Muscle of leg (tissue), 3 donors: ENCODE measurements at regions not wholly inside any gene's neighbourhood (a gene's known extent, or its start where the extent isn't known, plus 50 kb on each side); places are given as distances from the start of the nearest gene placed in this dataset.

ENCODE experiments used
- DNase-seq: peaks from one replicate; pipeline ENCODE4 v3.0.0; 2013
- H3K27ac ChIP-seq: one replicate; pipeline ENCODE4 v1.5.1; 2013; ENCODE audit warnings: mild to moderate bottlenecking, low read length, control low read depth
- H3K27me3 ChIP-seq: one replicate; pipeline ENCODE4 v1.6.1; 2013; ENCODE audit warnings: low read length; ENCODE audit not compliant: control insufficient read depth, insufficient read depth
- H3K36me3 ChIP-seq: one replicate; pipeline ENCODE4 v1.6.1; 2013; ENCODE audit warnings: low read length; ENCODE audit not compliant: control insufficient read depth, insufficient read depth
- H3K4me1 ChIP-seq: one replicate; pipeline ENCODE4 v1.6.1; 2013; ENCODE audit warnings: low read length; ENCODE audit not compliant: control insufficient read depth, insufficient read depth
- H3K4me3 ChIP-seq: one replicate; pipeline ENCODE4 v1.5.1; 2013; ENCODE audit warnings: low read length, control low read depth
- H3K9me3 ChIP-seq: replicated peaks from 2 replicates; pipeline ENCODE4 v1.6.1; 2013; ENCODE audit warnings: low read depth, low read length; ENCODE audit not compliant: control insufficient read depth
- WGBS: methylation state at CpG from one replicate; pipeline ENCODE4 v1.1.5; 2013; ENCODE audit warnings: missing lambda C conversion rate; ENCODE audit not compliant: insufficient coverage; 5-methylcytosine and 5-hydroxymethylcytosine counted together

DNA sequence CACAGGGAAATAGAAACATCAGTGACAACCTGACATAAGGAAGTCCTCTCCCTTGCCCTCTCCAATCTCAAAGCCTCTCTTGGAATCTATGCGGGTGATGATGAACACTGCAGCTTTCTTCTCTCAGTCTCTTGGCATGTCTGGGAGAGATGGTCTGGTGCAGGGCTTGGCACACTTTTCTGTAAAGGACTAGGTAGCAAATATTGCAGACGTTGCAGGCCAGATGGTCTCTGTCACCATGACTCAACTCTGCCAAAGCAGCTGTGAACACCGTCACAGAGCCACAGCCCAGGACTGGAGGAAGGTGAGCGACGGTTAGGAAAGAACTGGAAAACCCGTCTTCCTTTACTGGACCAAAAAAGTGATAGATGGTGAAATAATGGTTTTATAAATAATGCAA is 591.0 kb upstream of the TMEM132C start:
- Histone ChIP-seq H3K4me3 (no peak overlapping the region), H3K27ac (no peak overlapping the region), H3K36me3 (no peaks in the 10 kb centered on the region), H3K4me1 (no peaks in the 10 kb centered on the region), H3K27me3 (no peaks in the 10 kb centered on the region), H3K9me3 (no peaks in the 10 kb centered on the region)
- DNase-seq: no peak
- WGBS: 67% methylated on average over 1 of the region's 6 CpGs

DNA sequence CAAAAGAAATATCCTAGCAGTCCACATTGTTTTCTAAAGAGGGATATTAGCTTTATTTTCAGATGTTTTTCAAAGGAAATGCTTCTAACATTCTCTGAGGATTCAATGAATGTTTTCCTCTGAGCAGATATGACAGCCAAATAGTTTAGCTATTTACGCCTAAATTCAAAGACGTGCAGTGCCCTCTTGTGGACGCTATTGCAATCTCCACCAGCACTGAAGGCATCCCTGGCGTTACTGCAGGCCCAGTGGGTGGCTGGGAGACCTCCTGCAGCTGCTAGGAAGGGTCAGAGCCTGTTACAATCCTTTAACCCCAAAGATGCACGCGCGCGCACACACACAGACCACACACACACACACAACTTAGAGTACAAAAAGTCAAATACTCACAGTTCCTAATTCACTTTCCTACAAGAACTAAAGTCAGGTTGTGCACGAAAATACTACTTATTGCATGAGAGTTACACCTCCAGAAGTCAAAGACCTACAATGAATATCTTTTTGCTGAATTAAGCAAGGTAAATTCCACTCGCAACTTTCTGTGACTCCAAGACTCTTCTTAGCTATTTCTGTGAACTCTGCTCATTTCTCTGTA is 589.3 kb upstream of the TMEM132C start:
- no peaks in the 10 kb centered on the region for H3K9me3 ChIP-seq
- H3K27me3 ChIP-seq: no peaks in the 10 kb centered on the region
- no peaks in the 10 kb centered on the region for H3K4me1 ChIP-seq
- H3K4me3 ChIP-seq: no peak overlapping the region
- peak; percentile 88 for DNase-seq
- no peaks in the 10 kb centered on the region for H3K36me3 ChIP-seq
- no peak overlapping the region for H3K27ac ChIP-seq
- 0% methylated on average over 3 of the region's 10 CpGs for WGBS

DNA sequence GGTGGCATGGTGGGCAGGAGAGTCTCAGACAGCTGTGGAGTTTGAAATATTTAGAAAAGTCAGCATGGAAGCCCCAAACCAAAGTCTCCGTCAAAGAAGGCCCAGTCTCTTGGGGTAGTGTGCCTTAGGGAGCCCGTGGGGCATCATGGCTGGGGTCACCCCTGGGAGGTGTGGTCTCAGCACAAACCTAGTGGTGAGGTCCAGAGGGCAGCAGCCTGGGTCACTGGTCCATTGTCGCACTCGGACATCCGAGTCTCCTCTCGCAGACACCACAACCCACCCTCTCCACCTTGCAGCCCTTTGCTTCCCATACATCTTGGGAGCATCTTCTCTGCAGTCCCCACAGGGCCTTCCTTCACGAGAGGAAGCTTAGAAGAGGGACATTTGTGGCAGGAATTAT is 588.0 kb upstream of the TMEM132C start:
- no peaks in the 10 kb centered on the region for H3K36me3 ChIP-seq
- no peak for DNase-seq
- H3K27ac ChIP-seq: no peak overlapping the region
- 87% methylated on average over 2 of the region's 7 CpGs for whole genome bisulfite sequencing
- H3K27me3 ChIP-seq: no peaks in the 10 kb centered on the region
- H3K4me1 ChIP-seq: no peaks in the 10 kb centered on the region
- H3K9me3 ChIP-seq: no peaks in the 10 kb centered on the region
- no peak overlapping the region for H3K4me3 ChIP-seq

GRCh38 chr12:127680516-127680915 is 586.5 kb upstream of the TMEM132C start:
- 92% methylated on average over 2 of the region's 6 CpGs for WGBS
- H3K27me3 ChIP-seq: no peaks in the 10 kb centered on the region
- no peak for DNase-seq
- H3K27ac ChIP-seq: no peak overlapping the region
- H3K9me3 ChIP-seq: no peaks in the 10 kb centered on the region
- H3K4me3 ChIP-seq: no peak overlapping the region
- no peaks in the 10 kb centered on the region for H3K36me3 ChIP-seq
- peaks cover 1% of the 10 kb centered on the region for H3K4me1 ChIP-seq

DNA sequence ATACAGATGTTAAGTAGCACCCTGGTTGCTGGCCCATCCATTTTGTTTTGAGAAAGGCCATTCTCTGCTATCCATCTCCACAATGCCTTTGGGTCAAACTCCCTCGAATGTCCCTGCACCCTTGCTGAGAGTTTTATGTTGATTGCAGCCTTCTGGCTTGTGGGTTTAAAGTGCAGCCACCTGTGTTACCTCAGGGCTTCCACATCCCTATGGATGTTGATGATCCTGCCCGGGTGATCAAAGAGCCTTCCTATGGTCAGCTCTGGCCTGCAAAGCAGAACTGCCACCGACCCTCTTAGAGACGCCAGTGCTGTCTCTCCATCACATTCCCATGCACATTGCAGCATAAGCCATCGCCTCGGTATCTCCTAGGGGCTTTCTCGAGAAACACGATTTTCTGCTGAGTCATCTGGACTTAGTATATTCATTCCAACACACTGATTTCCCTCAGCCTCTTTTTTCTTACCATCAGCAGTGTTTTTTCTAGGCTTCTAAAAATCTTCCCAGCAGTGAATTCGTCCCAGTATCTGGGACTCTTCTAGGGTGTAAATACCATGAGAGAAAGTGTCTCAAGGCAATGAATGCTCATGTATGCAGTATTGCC is 585.7 kb upstream of the TMEM132C start:
- no peak overlapping the region for H3K4me3 ChIP-seq
- H3K9me3 ChIP-seq: no peaks in the 10 kb centered on the region
- peaks cover 6% of the 10 kb centered on the region for H3K4me1 ChIP-seq
- H3K27ac ChIP-seq: no peak overlapping the region
- H3K27me3 ChIP-seq: no peaks in the 10 kb centered on the region
- 49% methylated on average over 7 of the region's 9 CpGs for whole genome bisulfite sequencing
- no peak for DNase-seq
- no peaks in the 10 kb centered on the region for H3K36me3 ChIP-seq

DNA sequence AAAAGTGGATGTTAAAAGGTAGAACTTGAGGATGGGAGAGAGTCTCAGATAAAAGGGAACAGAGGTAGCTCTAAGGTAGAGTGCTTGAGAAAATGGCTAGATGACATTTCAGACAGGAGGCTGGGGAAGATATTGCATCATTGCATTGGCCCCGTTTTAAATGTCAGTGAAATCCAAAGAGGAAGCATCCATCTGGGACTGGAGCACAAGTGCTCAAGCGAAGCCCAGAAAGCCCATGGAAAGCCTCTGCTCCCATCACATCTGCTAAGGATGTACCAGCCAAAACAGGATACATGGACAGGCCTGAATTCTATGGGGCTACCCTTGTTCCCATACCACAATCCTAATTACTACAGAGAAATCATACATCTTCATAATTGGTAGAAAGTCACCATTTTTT is 581.5 kb upstream of the TMEM132C start:
- Histone ChIP-seq H3K4me1 (peaks cover 6% of the 10 kb centered on the region), H3K27ac (peak overlapping the region; percentile 42), H3K4me3 (no peak overlapping the region), H3K9me3 (no peaks in the 10 kb centered on the region), H3K27me3 (no peaks in the 10 kb centered on the region), H3K36me3 (no peaks in the 10 kb centered on the region)
- peak; percentile 70 for DNase-seq
- 8% methylated on average over 2 of the region's 2 CpGs for WGBS

- peak; percentile 83 for DNase-seq
- no CpG with 5 or more reads among the region's 9 CpGs for WGBS
- no peaks in the 10 kb centered on the region for H3K9me3 ChIP-seq
- no peaks in the 10 kb centered on the region for H3K27me3 ChIP-seq
- peak overlapping the region; percentile 42 for H3K27ac ChIP-seq
- peaks cover 6% of the 10 kb centered on the region for H3K4me1 ChIP-seq
- H3K36me3 ChIP-seq: no peaks in the 10 kb centered on the region
- no peak overlapping the region for H3K4me3 ChIP-seq
Observed at GRCh38 chr12:127685931-127686330, 581.0 kb upstream of the TMEM132C start.

DNA sequence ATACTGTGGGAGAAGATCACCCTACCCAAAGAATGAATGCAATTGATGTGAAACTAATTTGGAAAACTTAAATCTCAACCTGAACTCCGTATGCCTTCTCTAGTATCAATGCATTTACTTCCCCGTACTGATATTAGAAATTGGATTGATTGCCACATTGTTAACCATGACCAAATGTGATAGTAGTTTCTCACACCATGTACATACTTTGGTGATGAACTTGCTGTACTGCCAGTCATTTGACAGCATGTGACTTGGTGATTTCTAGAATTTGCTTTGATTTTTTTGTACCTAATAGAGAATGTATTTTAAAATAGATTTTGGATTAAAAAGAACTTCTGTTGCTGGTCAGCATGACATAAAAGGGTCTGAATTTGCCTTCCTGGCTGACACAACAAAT is 579.8 kb upstream of the TMEM132C start:
- H3K36me3 ChIP-seq: no peaks in the 10 kb centered on the region
- H3K27ac ChIP-seq: no peak overlapping the region
- no peaks in the 10 kb centered on the region for H3K27me3 ChIP-seq
- WGBS: no CpG with 5 or more reads among the region's 2 CpGs
- no peaks in the 10 kb centered on the region for H3K9me3 ChIP-seq
- H3K4me3 ChIP-seq: no peak overlapping the region
- DNase-seq: no peak
- peaks cover 6% of the 10 kb centered on the region for H3K4me1 ChIP-seq

DNA sequence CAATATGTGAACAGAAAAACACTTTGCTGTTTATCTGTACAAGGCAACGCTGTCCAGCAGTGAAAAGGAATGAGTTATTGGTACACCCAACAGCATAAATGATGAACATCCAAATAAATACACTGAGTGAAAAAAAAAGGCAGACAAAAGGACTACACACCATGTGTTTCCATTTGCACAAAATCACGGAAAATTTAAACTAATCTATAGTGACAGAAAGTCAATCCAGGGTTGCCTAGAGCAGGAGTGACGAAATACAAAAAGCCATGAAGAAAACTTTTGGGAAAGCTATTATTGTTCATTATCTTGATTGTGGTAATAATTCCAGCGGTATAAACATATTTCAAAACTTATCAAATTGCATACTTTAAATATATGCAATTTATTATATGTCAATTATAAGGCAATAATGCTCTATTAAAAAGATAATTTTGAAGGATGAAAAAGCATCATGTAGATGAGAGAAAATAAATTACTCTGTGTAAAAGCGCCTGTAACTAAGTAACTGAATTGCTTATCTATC is 578.0 kb upstream of the TMEM132C start:
- no peak overlapping the region for H3K4me3 ChIP-seq
- H3K9me3 ChIP-seq: no peaks in the 10 kb centered on the region
- peaks cover 6% of the 10 kb centered on the region for H3K4me1 ChIP-seq
- H3K27ac ChIP-seq: no peak overlapping the region
- WGBS: no CpG with 5 or more reads among the region's 5 CpGs
- no peaks in the 10 kb centered on the region for H3K27me3 ChIP-seq
- H3K36me3 ChIP-seq: no peaks in the 10 kb centered on the region
- no peak for DNase-seq

- no peaks in the 10 kb centered on the region for H3K36me3 ChIP-seq
- H3K4me3 ChIP-seq: no peak overlapping the region
- H3K27me3 ChIP-seq: no peaks in the 10 kb centered on the region
- no CpG with 5 or more reads among the region's 5 CpGs for WGBS
- H3K9me3 ChIP-seq: no peaks in the 10 kb centered on the region
- H3K4me1 ChIP-seq: peaks cover 6% of the 10 kb centered on the region
- no peak for DNase-seq
- no peak overlapping the region for H3K27ac ChIP-seq
Observed at GRCh38 chr12:127690161-127690560, 576.8 kb upstream of the TMEM132C start.

- H3K4me3 ChIP-seq: no peak overlapping the region
- no peaks in the 10 kb centered on the region for H3K4me1 ChIP-seq
- H3K27me3 ChIP-seq: no peaks in the 10 kb centered on the region
- no peaks in the 10 kb centered on the region for H3K36me3 ChIP-seq
- no peak for DNase-seq
- no peak overlapping the region for H3K27ac ChIP-seq
- H3K9me3 ChIP-seq: no peaks in the 10 kb centered on the region
Observed at GRCh38 chr12:127696963-127697362, 570.0 kb upstream of the TMEM132C start.
